GM18951 (cell line): ENCODE measurements at regions not wholly inside any gene's neighbourhood (a gene's known extent, or its start where the extent isn't known, plus 50 kb on each side); places are given as distances from the start of the nearest gene placed in this dataset.

Experiments used
- POLR2A ChIP-seq: IDR thresholded peaks from 4 replicates; pipeline ENCODE4 v1.6.1; 2011; ENCODE audit warnings: mild to moderate bottlenecking; ENCODE audit not compliant: insufficient read length, insufficient read depth; ENCODE audit errors: extremely low read depth
- in situ Hi-C: fragments of 300-500 bp; cut with MboI; formaldehyde crosslinking; loops from one replicate; pipeline ENCODE4 v1.12.0; 2022; ENCODE audit warnings: low sequenced_read_pairs, mixed read lengths, inconsistent platforms; ENCODE audit not compliant: unreplicated experiment

DNA sequence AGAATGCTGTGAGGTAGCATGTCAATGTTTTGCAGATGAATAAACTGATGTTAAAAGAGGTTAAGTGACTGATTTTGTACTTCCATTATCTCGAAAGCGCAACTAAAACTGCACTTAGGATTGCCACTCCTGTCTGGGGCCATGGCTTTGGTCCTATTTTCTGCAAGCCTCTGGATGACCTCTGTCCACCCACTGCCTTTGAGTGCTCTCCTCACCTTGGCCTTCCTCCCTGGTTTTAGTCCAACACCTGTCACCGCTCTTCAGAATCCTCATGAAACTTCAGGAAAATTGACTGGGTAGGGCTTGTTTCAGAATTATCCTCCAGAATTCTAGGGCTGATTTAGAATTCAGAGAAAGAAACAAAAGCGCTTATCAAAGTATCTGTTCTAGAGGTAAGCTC, 51.1 kb upstream of the HNMT start:
- in situ Hi-C loops, result loop anchor here (25.0 kb wide), 1 partner anchor 874 kb away; the partner anchor contains the start of gene NXPH2
- TF ChIP-seq POLR2A, result no peak

GRCh38 chr2:137913648-137914047, 50.6 kb upstream of the HNMT start:
- in situ Hi-C loops, result loop anchor here (25.0 kb wide), 1 partner anchor 874 kb away; the partner anchor contains the start of gene NXPH2
